Superior temporal gyrus (tissue), 1 donor: ENCODE measurements at regions not wholly inside any gene's neighbourhood (a gene's known extent, or its start where the extent isn't known, plus 50 kb on each side); places are given as distances from the start of the nearest gene placed in this dataset.
"Not testable (repeated sequence)": the region's sequence is repeated elsewhere in the genome, so short reads cannot be mapped to it uniquely, and the experiment has no call there.

Source experiments
- DNase-seq: peaks from one replicate; pipeline ENCODE4 v3.0.0-alpha.2; 2016; ENCODE audit errors: extremely low spot score

GRCh38 chr22:22697377-22698117 is 53.1 kb downstream of the GGTLC2 start:
- no peak for DNase-seq

GRCh38 chr22:22698263-22698750 is 53.9 kb downstream of the GGTLC2 start:
- DNase-seq: no peak

- DNase-seq: no peak
These were observed 56.2 kb downstream of the GGTLC2 start for GRCh38 chr22:22700631-22701030.

GRCh38 chr22:22701557-22701956 is 57.1 kb downstream of the GGTLC2 start:
- not testable (repeated sequence) for DNase-seq

- DNase-seq: no peak
These were observed 58.1 kb downstream of the GGTLC2 start for GRCh38 chr22:22702237-22703202.

- DNase-seq: no peak
These were observed 58.8 kb downstream of the GGTLC2 start for GRCh38 chr22:22703203-22703570.

- DNase-seq: no peak
These were observed 59.3 kb downstream of the GGTLC2 start for GRCh38 chr22:22703715-22704114.

GRCh38 chr22:22704156-22704946 is 59.9 kb downstream of the GGTLC2 start:
- no peak for DNase-seq

GRCh38 chr22:22705328-22706100 is 61.1 kb downstream of the GGTLC2 start:
- DNase-seq: no peak

GRCh38 chr22:22706253-22706915 is 62.0 kb downstream of the GGTLC2 start:
- no peak for DNase-seq

- DNase-seq: no peak
These were observed 65.5 kb downstream of the GGTLC2 start for GRCh38 chr22:22709719-22710445.

- peak; percentile 50 for DNase-seq
These were observed 66.5 kb downstream of the GGTLC2 start for GRCh38 chr22:22710719-22711531.

GRCh38 chr22:22711532-22711913 is 67.1 kb downstream of the GGTLC2 start:
- DNase-seq: no peak

- no peak for DNase-seq
These were observed 67.8 kb downstream of the GGTLC2 start for GRCh38 chr22:22712092-22712658.

- no peak for DNase-seq
These were observed 68.4 kb downstream of the GGTLC2 start for GRCh38 chr22:22712666-22713365.

- DNase-seq: no peak
These were observed 69.0 kb downstream of the GGTLC2 start for GRCh38 chr22:22713416-22713815.

GRCh38 chr22:22714600-22715335 is 70.4 kb downstream of the GGTLC2 start:
- DNase-seq: no peak
